GM21717 (cell line): ENCODE measurements at regions not wholly inside any gene's neighbourhood (a gene's known extent, or its start where the extent isn't known, plus 50 kb on each side); places are given as distances from the start of the nearest gene placed in this dataset.
A peak's percentile ranks its signal among the peaks of the same experiment; 100 is the strongest.

Experiments used
- ATAC-seq: cut with Tn5 transposase; IDR thresholded peaks from one replicate; pipeline ENCODE4 v1.9.1; 2021; ENCODE audit warnings: mild to moderate bottlenecking, moderate library complexity; ENCODE audit not compliant: unreplicated experiment

DNA sequence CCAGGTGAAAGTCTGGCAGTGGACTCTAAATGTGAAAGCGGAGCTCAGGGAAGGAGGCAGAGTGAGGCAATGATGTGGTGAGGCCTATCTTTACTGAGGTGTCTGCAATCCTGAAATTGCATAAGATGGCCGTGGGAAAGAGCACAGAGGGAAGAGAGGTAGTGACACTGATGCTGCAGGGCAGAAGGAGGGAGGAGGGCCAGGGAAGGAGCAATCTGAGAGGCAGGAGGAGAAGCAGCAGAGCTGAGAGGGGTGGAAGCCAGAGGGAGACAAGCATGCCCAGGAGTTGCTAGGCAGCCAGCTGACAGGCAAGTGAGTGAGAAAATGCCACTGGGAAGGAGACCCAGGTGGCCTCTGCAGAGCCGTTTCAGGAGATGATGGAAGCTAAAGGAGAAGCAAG, 97.4 kb upstream of the CNR1 start:
- no peak for ATAC-seq

DNA sequence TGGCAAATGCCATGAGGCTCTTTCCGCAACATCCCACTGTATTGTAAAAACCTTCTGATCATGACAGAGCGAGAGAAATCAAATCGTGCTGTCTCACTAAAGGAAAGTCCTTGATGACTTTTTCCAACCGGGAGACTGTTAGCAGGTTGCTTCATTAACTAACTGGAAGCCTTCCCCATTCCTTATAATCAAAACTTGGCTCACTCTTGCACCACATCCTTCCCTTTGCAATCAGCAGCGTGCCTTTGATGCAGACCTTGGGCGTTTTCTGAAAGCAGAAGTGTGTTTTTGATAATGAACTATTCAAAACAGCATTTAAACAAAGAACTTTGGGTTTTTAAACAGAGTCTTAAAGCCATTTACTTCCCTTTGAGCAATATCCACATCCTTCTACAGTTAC, 96.2 kb upstream of the CNR1 start:
- no peak for ATAC-seq

DNA sequence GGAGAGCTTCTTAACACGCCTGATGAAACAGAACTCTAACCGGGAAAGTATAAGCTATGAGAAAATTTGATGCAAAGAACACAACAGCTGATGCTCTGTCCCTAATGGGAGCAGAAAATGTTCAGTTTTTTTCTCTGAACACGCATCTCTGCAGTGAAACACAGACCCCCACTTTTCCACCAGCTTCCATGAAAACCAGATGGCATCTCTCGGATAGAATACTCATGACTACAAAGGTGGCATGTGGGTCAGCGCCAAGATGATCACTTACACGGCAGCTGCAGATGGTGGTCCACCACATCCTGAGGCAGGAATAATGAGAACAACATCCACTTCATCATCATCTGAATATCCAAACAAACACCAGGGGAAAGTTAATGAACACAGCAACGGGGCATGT, 85.2 kb upstream of the CNR1 start:
- no peak for ATAC-seq

DNA sequence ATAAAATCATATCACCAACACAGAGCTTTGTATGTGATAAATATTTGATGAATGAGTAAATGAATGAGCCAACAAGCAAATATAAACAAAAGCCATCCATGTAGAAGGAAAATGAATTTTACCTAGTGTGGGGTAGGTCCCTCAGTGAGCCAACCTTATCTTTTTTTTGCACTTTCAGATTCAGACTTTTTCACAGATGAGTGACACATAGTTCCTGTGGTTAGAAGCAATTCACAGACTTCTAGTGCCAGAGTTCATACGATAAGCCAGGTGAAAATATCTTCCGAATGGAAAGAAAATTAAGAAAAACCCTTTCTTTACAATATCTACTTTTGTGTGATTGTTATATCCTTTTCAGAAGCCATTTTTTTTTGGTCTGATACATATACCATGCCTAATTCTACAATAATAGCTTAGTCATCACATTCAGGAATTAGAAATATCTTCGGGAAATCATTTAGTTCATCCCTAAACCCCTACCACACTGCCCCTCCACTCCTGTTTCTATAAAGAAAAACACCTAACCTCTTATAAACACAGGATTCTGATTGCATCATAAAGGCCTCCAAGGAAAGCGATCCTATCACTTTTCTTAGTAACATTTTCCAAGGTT, 82.7 kb upstream of the CNR1 start:
- ATAC-seq: no peak

DNA sequence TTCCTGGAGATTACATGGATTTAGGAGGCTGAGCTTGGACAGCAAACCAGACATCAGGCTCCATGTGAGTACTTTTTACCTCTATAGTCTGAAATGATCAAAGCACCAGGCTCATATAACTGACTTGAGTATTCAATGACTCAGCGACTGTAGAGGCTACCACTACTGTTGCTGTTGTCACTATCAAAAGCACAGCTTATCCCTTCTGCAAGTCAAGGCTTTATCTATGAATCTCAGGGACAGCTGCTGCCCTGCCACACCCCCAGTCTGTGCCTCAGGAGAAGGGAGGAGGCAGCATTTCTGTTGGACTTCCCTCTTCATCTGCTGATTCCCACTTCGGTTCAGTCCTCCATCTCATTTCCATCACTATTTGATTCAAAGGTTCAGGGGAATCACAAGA, 80.5 kb upstream of the CNR1 start:
- ATAC-seq: no peak

DNA sequence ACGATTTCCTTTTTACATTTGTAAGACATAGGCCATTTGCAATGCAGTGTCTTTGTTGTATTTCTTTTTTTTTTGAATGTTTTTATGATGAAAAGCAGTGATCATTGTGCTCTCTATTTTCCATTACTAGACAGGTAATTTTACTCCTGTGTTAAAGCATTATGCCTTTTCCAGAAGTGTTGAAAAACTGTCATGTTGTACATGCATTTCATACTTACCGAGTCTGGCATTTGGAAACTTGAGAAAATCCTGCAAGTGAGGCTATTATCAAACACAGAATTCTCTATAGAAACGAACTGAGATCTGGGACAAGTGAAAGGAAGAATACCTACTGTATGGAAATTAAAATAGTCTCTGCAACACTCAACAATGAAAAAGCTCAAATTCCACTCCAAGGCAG, 78.6 kb upstream of the CNR1 start:
- no peak for ATAC-seq

DNA sequence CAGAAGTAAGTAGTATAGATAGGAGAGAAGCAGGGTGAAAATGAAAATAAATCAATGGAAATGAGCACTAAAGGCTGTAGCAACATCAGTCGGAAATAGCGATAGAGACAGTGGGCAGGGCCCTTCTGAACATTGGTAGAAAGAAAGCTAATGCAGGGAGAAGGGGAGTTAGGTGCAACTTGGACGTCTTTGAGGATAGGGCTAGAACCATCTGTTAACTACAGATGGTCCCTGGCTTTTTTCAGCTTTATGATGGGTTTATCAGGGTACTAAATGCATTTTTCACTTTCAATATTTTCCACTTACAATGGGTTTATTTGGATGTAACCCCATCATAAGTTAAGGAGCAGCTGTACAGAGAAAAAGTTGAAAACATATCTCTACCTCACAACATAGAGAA, 72.8 kb upstream of the CNR1 start:
- ATAC-seq: no peak

DNA sequence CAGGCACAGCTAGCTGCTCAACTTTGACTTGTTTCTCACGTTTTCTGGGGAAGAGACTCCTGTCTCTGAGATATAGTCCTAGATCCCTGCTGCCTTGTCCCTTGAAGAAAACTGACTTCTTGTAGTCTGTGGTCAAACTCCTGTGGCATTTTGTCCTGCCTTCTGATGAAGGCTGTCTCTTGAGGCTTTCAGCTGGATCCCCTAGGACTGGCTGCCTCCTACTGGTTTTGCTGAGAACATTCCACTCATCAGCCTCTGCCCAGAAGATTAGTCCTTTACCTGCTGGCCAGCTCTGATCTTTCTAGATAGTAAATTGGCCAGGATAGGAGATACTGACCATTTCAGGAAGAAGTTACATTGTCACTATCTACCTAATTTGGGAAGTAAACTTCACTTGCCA, 71.9 kb upstream of the CNR1 start:
- ATAC-seq: peak; percentile 87

DNA sequence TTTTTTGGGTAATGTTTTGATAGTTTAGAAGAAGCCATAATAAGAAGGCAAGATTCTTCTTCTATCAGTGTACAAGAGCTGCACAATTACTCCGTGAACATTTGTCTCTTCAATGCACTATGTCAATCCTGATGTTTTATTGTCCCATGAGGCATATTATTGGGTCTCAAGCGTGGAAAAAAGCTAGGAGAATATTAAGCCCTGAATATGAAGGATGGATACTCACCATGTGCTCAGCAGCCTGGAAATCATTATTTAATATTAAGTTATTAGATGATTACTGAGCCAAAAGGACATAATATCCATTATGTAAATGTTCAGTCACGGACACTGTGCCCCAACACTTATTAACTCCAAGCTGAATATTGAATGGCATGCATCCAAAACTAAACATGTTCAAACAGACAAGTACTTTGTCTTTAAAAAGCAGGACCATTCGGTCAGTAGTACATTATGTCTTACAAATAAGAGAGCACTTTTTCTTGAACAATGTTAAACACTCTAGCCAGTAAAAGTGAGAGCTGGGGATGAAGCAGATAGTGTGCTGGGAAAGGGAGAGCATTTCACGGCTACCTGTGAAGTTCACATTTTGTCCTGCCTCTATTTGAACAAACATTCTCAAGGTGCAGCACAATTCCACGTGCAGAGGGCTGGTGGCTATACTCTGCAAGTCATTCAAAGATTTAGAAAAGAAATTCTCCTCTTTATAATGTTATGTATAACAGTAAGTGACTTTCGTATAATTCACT, 70.6 kb upstream of the CNR1 start:
- no peak for ATAC-seq

DNA sequence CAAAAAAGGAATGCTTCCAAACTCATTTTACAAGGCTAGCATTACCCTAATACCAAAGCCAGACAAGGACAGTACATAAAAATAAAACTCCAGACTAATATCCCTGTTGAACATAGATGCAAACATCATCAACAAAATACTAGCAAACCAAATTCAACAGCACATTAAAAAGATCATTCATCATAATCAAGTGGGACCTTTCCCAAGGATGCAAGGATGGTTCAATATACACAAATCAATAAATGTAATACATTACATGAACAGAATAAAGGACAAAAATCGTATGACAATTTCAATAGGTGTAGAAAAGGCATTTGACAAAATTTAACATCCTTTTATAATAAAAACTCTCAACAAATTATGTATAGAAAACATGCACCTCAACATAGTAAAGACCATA, 66.6 kb upstream of the CNR1 start:
- ATAC-seq: no peak

DNA sequence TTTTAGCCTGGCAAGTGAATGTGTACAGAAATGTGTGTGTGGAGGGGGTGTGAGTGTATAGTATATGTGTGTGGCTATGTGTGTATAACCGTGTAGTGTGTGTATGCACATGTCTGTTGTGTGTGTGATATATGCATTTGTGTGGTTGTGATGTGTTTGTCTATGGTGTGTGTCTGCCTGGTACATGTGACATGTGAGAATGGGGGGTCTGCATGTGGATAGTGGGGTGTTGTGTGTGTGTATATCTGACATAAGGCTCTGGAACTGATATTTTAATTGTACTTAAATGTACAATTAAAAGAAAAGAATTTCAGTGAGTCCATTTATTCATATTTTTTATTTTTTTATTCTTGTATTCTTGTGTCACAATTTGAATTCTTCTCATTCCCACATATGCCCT, 57.2 kb upstream of the CNR1 start:
- ATAC-seq: no peak

DNA sequence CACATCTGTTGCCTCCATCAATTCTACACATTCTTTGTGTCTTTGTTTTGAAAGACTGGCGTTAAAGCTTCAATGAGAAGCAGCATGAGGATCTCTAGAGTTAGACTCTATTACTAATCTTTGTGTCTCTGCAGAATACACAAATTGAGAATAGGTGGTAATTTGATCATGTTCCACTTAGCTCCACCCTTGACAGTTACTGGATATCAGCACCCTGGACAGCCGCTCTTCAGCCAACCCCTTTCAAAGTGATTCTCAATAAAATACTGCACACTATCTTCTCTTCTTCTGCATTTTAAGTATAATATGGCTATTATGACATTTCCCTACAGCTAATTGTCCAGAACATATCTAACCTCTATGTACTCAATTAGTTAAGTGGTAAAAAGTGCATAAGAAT, 54.3 kb upstream of the CNR1 start:
- no peak for ATAC-seq

DNA sequence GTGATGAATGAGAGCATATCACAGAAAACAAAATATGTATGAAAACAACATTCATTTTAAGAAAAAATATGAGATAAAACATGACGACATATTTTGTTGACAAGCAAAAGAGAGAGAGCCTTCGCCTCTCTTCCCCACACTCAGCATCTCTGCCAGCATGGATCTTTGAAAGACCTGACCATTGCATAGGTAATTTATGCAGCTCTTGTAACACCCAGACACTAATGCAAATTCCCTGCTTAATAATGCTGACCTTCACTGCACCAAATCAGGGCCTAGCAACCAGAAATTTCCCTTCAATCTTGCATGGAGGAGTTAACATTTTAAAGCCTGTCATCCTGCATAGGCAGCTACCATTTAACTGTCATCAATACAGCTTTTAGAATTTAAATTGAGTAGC, 50.0 kb upstream of the CNR1 start:
- no peak for ATAC-seq
